ENCODE measurements at regions not wholly inside any gene's neighbourhood (a gene's known extent, or its start where the extent isn't known, plus 50 kb on each side); places are given as distances from the start of the nearest gene placed in this dataset.
"Not testable (repeated sequence)": the region's sequence is repeated elsewhere in the genome, so short reads cannot be mapped to it uniquely, and the experiment has no call there.

DNA sequence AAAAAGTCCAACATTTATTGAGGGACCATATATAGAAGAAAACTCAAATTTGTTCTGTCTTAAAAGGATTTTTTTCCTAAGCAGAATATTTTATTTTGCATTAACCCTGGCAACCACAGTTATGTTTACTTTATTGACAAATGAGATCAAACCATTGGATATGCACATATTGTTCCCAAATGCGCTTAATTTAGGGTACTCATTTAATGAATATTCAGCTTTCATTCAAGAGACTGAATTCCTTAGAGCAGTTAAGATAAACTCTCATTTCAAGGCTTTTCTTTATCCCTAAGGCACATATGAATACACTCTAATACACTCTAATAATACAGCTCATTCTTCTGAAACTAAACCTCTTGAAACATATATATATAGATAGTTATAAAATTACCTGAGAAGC lies 150.2 kb downstream of the HMHB1 start:
- no peaks in the 10 kb centered on the region for H3K9me3 Mint-ChIP-seq
- H3K36me3 Mint-ChIP-seq = no peaks in the 10 kb centered on the region
- H3K4me1 Mint-ChIP-seq = no peaks in the 10 kb centered on the region
- H3K4me3 Mint-ChIP-seq = no peak overlapping the region
- peaks cover 3% of the 10 kb centered on the region for H3K27me3 Mint-ChIP-seq
- H3K27ac Mint-ChIP-seq = no peak overlapping the region

DNA sequence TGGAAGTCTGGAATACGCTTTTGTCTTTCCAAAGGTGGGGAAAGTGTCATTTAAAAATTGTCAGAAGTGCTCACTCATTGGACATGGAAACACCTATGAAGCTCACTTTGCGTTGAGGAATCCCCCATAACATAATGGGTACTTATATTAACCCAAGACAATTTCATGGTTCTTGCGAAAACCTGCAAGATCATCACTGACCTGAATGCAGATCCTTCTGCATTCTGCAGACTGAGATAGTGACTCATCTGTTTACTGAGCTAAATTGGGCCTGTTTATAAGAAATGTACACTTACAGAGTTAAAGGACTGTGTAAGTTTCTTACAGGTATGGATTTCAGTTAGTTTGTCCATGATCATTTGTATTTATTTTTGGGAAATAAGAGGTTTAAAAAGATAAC lies 153.0 kb downstream of the HMHB1 start:
- Mint-ChIP-seq H3K9me3 (no peaks in the 10 kb centered on the region), H3K36me3 (no peaks in the 10 kb centered on the region), H3K27me3 (no peaks in the 10 kb centered on the region), H3K4me3 (no peak overlapping the region), H3K4me1 (no peaks in the 10 kb centered on the region), H3K27ac (no peak overlapping the region)

DNA sequence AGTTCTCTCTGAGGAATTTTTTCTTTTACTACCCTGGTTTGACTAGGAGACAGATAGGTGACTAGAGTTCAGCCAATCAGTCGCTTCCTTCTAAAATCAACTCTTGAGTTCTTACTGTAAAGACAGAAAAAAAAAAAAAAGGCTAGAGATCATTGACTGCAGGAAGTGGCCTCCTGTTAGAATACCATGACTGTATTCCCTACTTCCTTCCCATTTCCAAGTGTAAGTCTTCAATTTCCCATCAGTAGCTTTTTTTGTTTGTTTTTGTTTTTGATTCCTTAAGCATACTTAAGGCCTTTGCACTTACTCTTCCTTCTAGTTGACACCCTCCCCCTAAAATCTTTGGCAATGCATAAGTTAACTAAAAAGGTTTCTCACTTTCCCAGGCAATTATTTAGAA lies 154.3 kb downstream of the HMHB1 start:
- Mint-ChIP-seq H3K4me3 (no peak overlapping the region), H3K27me3 (peaks cover 5% of the 10 kb centered on the region), H3K36me3 (no peaks in the 10 kb centered on the region), H3K4me1 (no peaks in the 10 kb centered on the region), H3K27ac (peak overlapping the region; percentile 64), H3K9me3 (no peaks in the 10 kb centered on the region)

DNA sequence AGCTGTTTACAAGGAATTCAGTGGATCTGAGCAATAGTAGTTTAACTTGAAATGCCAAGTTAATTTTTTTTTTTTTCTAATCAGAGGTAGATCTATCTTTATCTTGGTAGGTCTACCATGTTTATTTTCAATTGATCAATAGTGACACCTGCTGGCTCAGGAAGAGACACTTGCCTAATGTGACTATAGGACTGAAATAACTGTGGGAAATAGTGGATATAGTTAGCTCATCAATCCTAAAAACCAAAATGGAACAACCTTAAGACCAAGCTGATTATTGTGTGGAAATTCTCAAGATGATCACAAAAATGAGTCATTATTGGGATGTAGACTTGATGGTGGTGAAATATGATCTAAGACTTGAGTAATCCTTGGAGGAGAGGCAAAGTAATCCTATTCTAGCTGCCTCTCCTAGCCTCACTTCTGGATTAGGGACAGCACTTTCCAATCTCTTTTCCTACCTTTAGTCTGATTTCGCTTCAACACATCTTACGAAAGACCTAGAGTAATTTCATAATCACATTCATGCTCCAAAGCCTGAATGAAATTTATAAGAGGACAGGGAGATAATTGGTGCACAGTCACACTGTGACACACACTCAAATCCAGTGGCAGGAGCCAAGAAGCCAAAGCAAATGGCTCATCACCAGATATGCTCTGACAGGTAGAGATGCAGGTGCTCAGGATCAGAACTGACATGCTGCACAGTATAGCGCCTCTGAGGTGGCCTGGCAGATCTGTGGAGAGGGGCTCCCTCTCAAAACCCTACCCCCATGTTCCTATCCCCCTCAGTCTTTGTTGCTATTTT lies 156.3 kb downstream of the HMHB1 start:
- Mint-ChIP-seq H3K4me3 (no peak overlapping the region), H3K4me1 (no peaks in the 10 kb centered on the region), H3K9me3 (no peaks in the 10 kb centered on the region), H3K27ac (peak overlapping the region; percentile 3), H3K27me3 (peaks cover 13% of the 10 kb centered on the region), H3K36me3 (no peaks in the 10 kb centered on the region)

DNA sequence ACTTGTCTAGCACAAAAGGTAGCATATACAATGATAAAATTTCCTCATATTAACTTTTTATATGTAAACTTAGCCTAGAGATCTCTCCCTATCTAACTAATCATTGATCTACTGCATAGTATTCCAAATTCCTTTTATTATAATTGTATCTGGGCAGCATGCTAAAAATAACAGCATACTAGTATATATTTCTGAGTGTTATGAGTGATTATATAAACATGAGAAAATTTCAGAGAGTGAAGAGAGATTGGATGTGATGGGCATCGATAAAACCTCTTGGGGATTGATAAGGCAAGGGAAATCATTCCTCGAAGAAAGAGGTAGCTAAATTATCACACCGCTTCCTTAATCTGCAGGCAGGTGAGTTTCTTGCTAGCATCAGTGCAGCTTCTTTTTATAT lies 158.2 kb downstream of the HMHB1 start:
- no peaks in the 10 kb centered on the region for H3K36me3 Mint-ChIP-seq
- H3K27me3 Mint-ChIP-seq = peaks cover 13% of the 10 kb centered on the region
- H3K27ac Mint-ChIP-seq = no peak overlapping the region
- no peak overlapping the region for H3K4me3 Mint-ChIP-seq
- H3K4me1 Mint-ChIP-seq = no peaks in the 10 kb centered on the region
- no peaks in the 10 kb centered on the region for H3K9me3 Mint-ChIP-seq

DNA sequence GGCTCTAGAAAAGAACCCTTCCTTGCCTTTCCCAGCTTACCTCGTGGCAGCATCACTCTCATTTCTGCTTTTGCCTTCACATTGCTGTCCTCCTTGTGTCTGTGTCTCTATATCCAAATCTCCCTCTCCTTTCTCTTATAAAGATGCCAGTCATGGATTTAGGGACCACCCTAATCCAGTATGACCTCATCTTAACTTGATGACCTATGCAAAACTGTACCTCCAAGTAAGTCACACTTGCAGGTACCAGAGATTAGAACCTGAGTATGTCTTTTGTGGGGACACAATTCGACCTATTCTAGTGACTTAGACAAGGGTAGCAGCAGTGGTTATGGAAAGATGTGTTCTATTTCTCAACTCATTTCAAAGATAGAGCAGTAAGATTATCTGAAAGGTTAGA lies 160.1 kb downstream of the HMHB1 start:
- no peak overlapping the region for H3K4me3 Mint-ChIP-seq
- no peaks in the 10 kb centered on the region for H3K9me3 Mint-ChIP-seq
- H3K36me3 Mint-ChIP-seq = no peaks in the 10 kb centered on the region

DNA sequence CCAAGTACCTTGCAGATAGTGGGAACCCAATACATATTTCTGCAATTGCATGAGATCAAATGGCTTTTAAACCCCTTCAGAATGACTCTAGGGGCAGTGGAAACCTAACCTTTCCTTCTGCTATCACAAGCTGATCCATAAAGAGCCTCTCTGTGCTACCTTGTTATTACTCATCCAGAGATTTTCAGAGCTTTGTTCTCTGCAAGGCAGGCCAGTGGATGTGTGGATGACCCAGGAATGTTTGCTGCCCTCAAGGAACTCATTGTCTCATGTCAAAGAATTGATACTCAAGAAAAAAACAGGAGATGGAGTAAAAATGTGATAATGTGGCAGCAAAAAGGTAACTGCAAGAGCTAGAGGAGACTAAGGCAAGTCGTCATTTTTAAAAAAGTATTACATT lies 164.1 kb downstream of the HMHB1 start:
- peaks cover 8% of the 10 kb centered on the region for H3K27me3 Mint-ChIP-seq
- H3K36me3 Mint-ChIP-seq = no peaks in the 10 kb centered on the region
- no peak overlapping the region for H3K27ac Mint-ChIP-seq
- no peaks in the 10 kb centered on the region for H3K4me1 Mint-ChIP-seq
- H3K9me3 Mint-ChIP-seq = no peaks in the 10 kb centered on the region
- no peak overlapping the region for H3K4me3 Mint-ChIP-seq

More for the DNA sequence above, 160.1 kb downstream of the HMHB1 start:
- peaks cover 13% of the 10 kb centered on the region for H3K27me3 Mint-ChIP-seq
- H3K27ac Mint-ChIP-seq = no peak overlapping the region
- H3K4me1 Mint-ChIP-seq = no peaks in the 10 kb centered on the region

DNA sequence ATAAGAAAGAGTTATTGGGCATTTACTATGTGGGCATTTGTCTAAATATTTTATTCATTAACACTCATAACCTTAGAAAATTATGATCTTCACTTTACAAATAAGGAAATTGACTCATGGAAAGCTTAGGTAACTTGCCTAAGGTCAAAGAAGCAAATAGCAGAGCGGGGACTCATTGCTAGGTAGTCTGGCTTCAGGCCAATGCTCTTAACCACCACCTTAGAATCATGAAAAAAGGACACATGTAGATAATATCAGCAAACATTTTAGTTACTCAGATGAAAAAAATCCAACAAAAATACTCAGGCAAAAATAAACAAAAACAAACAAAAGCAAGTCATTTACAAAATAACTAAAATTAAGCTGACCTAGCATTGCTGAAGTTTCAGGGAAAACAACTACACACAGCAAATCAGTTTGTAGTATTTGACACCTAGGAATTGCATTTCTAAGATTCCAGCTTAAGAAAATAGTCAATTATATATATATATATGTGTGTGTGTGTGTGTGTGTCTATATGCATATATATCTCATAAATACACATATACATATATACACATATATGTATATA lies 166.0 kb downstream of the HMHB1 start:
- Mint-ChIP-seq H3K27me3 (no peaks in the 10 kb centered on the region), H3K4me1 (no peaks in the 10 kb centered on the region), H3K4me3 (no peak overlapping the region), H3K36me3 (no peaks in the 10 kb centered on the region), H3K27ac (no peak overlapping the region), H3K9me3 (no peaks in the 10 kb centered on the region)

DNA sequence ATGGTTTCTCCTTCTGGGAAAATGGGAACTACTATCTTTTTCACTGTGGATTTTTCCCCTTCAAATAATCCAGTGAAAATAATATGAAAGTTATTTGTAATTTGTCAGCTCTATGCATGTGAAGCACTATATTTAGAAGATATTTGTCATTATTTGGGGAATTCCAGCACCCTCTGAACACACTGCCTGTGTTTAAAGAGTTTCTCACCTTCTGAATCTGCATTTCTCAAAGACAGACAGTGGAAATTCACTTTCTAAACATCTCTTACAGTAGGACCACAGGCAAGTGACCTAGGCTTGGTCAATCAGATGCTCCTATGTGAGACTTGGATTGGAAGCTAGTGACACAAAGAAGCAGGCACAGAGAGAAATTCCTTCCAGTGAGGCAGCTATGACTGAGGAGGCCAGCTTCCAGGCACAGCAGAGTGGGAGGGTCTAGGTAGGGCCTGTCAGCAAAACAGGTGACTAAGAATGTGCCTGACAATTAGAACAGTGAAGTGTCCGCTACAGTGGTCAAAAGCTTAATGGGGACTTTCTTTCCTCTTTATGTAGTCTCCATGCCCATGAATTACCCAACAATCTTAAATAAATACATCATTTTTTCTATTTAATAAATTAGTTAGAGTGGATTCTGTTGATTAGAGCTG lies 167.2 kb downstream of the HMHB1 start:
- Mint-ChIP-seq H3K4me1 (no peaks in the 10 kb centered on the region), H3K27ac (no peak overlapping the region), H3K9me3 (no peaks in the 10 kb centered on the region), H3K27me3 (no peaks in the 10 kb centered on the region), H3K36me3 (no peaks in the 10 kb centered on the region), H3K4me3 (no peak overlapping the region)

DNA sequence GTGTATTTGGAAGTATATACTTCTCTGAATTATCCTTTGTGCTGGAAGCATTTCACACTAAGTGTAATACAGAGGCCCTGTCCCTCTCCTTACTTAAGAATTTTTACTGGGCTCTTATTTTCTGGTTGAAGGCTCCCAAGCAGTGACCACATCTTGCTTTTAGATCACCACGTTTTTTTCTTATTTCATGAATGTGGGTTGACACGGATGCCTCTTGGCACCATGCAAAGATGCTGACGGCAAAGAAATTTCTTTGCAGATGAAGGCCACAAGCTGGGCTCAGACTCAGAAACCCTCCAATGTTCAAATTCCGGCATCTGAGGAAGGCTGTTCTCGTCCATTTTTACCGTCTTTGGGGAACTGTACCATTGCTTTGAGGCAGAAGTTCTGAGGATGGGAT lies 168.5 kb downstream of the HMHB1 start:
- no peaks in the 10 kb centered on the region for H3K4me1 Mint-ChIP-seq
- no peaks in the 10 kb centered on the region for H3K36me3 Mint-ChIP-seq
- H3K9me3 Mint-ChIP-seq = no peaks in the 10 kb centered on the region
- H3K4me3 Mint-ChIP-seq = no peak overlapping the region
- no peak overlapping the region for H3K27ac Mint-ChIP-seq
- H3K27me3 Mint-ChIP-seq = no peaks in the 10 kb centered on the region

DNA sequence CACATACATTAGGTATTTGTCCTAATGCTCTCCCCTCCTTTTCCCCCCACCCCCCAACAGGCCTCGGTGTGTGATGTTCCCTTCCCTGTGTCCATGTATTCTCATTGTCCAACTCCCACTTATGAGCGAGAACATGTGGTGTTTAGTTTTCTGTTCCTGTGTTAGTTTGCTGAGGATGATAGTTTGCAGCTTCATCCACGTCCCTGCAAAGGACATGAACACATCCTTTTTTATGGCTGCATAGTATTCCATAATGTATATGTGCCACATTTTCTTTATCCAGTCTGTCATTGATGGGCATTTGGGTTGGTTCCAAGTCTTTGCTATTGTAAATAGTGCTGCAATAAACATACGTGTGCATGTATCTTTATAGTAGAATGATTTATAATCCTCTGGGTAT lies 171.0 kb downstream of the HMHB1 start:
- not testable (repeated sequence) for H3K27ac Mint-ChIP-seq, H3K36me3 Mint-ChIP-seq, H3K9me3 Mint-ChIP-seq, H3K27me3 Mint-ChIP-seq, H3K4me1 Mint-ChIP-seq, H3K4me3 Mint-ChIP-seq

DNA sequence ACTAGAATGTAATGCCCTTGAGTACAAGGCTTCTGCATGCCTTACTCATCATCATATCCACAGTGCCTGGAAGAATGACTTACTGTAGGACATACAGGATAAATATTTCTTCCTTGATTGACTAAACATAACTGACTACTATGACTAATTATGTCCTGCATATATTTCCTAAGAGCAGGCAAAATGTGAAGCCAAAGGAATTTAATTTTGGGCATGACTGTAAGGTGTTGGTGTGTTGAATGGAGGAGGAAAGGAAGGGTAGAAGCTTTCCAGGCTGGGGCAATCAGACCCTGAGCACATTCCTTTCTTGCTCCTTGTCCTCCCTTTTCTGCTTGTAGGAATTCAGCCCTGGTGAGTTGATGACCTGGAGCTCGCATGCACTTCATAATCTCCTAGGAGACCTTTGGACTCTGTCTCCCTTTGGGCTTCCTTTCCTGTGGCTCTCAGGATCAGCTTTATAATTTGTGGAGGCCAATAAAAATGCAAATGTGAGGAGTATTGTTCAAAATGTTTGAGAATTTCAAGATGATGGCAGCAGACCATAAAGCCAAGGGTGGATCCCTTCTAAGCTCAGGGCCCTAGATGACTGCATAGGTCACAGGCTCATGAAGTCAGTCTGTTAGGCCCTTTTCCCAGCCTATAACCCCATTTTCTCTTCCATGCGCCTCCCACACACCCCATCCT lies 174.0 kb downstream of the HMHB1 start:
- peaks cover 7% of the 10 kb centered on the region for H3K4me1 Mint-ChIP-seq
- H3K4me3 Mint-ChIP-seq = no peak overlapping the region
- H3K27me3 Mint-ChIP-seq = peaks cover 1% of the 10 kb centered on the region
- H3K9me3 Mint-ChIP-seq = no peaks in the 10 kb centered on the region
- H3K27ac Mint-ChIP-seq = no peak overlapping the region
- peaks cover 3% of the 10 kb centered on the region for H3K36me3 Mint-ChIP-seq

DNA sequence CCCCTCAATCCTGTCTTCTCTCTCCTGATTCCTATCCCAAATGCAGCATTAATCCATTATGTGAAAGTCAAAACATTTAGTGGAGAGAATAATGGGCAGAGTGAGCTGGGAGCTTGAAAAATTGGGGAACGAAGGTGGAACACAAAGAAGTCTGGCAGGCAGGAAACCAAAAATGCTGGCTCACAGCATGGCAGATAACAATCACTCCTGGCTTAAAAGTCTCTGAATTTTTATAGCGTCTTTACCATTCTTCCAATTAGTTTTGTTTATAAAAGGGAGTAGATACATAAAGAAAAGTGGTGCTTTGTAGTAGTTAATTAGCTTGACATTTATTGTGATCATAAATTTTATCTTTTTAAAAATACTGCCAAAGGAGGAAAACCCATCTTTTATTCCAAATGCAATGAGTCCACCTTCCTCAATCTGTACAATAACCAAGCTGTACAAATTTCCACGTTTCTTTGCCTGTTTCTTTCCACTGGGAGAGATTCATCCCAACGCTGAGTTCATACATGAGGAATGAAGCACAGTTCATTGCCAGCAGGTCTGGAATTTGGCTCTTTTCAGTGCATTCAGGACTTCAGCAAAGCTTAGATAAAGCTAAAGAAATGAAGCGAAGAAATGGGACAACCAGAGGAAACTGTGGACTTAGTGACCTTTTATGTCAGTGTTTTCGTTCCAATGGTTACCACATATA lies 174.7 kb downstream of the HMHB1 start:
- Mint-ChIP-seq H3K27ac (no peak overlapping the region), H3K4me1 (peaks cover 7% of the 10 kb centered on the region), H3K9me3 (no peaks in the 10 kb centered on the region), H3K36me3 (peaks cover 3% of the 10 kb centered on the region), H3K4me3 (no peak overlapping the region), H3K27me3 (peaks cover 1% of the 10 kb centered on the region)

DNA sequence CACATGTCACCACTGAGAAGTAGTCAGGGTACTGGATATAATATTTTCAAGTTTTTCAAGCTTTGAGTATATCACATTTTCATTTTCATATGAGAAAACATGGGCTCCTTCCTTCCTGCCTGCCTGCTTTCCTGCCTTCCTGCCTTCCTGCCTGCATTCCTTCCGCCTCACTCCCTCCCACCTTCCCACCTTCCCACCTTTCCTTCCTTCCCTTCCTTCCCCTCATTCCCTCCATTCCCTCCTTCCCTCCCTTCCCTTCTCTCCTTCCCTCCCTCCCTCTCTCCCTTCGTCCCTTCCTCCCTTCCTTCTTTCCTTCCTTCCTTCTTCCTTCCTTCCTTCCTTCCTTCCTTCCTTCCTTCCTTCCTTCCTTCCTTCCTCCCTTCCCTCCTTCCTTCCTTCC lies 175.3 kb downstream of the HMHB1 start:
- Mint-ChIP-seq H3K4me3 (no peak overlapping the region), H3K4me1 (peaks cover 7% of the 10 kb centered on the region), H3K27ac (no peak overlapping the region), H3K36me3 (peaks cover 3% of the 10 kb centered on the region), H3K9me3 (no peaks in the 10 kb centered on the region), H3K27me3 (peaks cover 1% of the 10 kb centered on the region)

DNA sequence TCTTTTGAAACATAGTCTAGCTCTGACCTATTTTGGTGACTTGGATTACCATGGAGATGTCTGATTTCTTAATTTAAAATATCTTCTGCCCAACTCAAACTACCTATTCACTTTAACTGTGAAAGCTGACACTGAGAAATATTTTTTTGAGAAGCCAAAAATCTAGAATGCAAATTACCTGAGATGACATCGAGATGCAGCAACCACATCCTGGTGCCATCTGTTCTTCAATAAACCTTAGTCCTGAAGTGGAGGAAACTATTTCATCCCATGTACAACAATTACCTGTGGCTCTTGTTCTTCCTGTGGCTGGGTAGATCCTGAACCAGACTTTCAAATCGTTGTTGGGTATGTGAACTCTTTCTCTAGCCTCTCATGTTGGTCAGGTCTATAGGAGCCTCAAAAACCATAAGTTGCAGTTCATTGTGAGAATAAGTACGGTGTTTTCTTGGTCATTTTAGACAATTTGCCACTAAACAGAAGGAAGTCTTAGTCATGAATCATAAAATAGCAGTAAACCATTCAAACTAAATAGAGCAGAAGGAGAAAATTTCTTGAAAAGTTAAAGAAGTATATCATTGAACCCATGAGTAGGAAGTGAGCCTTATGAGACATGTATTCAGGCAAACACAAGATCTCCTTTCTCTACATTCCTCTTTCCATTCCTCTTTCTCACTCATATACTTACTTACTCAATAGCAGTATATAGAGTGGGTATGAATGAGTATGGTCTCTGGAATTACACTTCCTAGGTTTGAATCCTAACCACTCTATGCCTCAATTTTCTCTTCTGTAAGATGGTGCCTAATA lies 176.0 kb downstream of the HMHB1 start:
- H3K4me1 Mint-ChIP-seq = peaks cover 7% of the 10 kb centered on the region
- peaks cover 1% of the 10 kb centered on the region for H3K27me3 Mint-ChIP-seq
- no peak overlapping the region for H3K27ac Mint-ChIP-seq
- H3K36me3 Mint-ChIP-seq = peaks cover 3% of the 10 kb centered on the region
- H3K4me3 Mint-ChIP-seq = no peak overlapping the region
- no peaks in the 10 kb centered on the region for H3K9me3 Mint-ChIP-seq
